ENCODE measurements at regions not wholly inside any gene's neighbourhood (a gene's known extent, or its start where the extent isn't known, plus 50 kb on each side); places are given as distances from the start of the nearest gene placed in this dataset.

DNA sequence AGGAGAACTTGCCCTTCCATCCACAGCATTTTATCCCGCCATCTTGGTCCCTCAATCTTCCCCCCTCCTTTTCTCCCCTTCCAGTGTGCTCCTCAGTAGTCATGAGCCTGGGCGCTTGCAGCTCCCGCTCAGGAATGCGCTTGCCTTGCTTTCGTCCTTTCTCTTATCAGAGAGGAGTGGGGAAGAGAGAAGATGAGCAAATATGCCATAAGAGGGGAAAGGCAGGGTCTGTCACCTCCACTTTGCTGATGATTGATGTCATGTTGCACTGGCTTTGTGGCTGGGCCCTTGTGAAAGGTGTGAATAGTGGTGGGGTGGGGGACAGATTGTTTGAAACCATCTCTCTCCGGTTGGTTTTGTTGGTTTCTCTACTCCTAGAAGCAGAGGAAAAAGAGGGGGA lies 569.3 kb downstream of the TNS1 start:
- H3K18ac ChIP-seq (ENCODE audit: low read length): no peak overlapping the region
- no peaks in the 10 kb centered on the region for H3K79me1 ChIP-seq (ENCODE audit: low read depth, low read length)
- H3K9me3 ChIP-seq (replicated peaks in 1 of 2; ENCODE audit: control insufficient read depth in 2 of 2, insufficient read depth in 1 of 2, low read depth in 1 of 2, low read length in 2 of 2): no peaks in the 10 kb centered on the region
- no peak for DNase-seq (ENCODE audit: low spot score)
- no peak overlapping the region for H2BK120ac ChIP-seq (ENCODE audit: low read depth, low read length)
- H4K91ac ChIP-seq (ENCODE audit: low read depth, low read length, poor library complexity): no peak overlapping the region
- no peak overlapping the region for H3K4me3 ChIP-seq (ENCODE audit: low read length in 2 of 2)
- no peak overlapping the region for H3K4me2 ChIP-seq (ENCODE audit: insufficient read depth, low read length, poor library complexity, severe bottlenecking)
- no peak overlapping the region for H3K27ac ChIP-seq (replicated peaks; ENCODE audit: low read length)
- H3K36me3 ChIP-seq (replicated peaks in 1 of 2; ENCODE audit: control insufficient read depth in 2 of 2, insufficient read depth in 2 of 2, low read length in 2 of 2): no peaks in the 10 kb centered on the region
- no peak overlapping the region for H2AK5ac ChIP-seq (ENCODE audit: low read depth, low read length)
- H2AFZ ChIP-seq (ENCODE audit: low read length): peak overlapping the region; percentile 80
- no peak overlapping the region for H2BK12ac ChIP-seq (ENCODE audit: low read length)
- no peak overlapping the region for H4K8ac ChIP-seq (ENCODE audit: low read depth, low read length)
- peaks cover 15 to 30% of the 10 kb centered on the region in 2 donors for H3K4me1 ChIP-seq (ENCODE audit: control insufficient read depth in 2 of 2, insufficient read depth in 1 of 2, low read depth in 1 of 2, low read length in 2 of 2)
- no peak overlapping the region for H2BK5ac ChIP-seq (ENCODE audit: low read length)
- H3K14ac ChIP-seq (ENCODE audit: low read length): no peak overlapping the region
- H3K4ac ChIP-seq (ENCODE audit: low read length): no peak overlapping the region
- H2BK15ac ChIP-seq (ENCODE audit: low read length): no peak overlapping the region
- H3K27me3 ChIP-seq (ENCODE audit: control insufficient read depth in 3 of 3, insufficient read depth in 3 of 3, low read depth in 1 of 3, low read length in 3 of 3): no peaks in the 10 kb centered on the region
- H3K23ac ChIP-seq (ENCODE audit: low read depth, low read length, poor library complexity): no peak overlapping the region
- H3K9ac ChIP-seq (ENCODE audit: low read depth, low read length, poor library complexity): no peak overlapping the region
- no CpG with 5 or more reads among the region's 6 CpGs for WGBS, 2 donors (ENCODE audit: extremely low coverage in 2 of 2, insufficient read length in 2 of 2, insufficient replicate concordance in 1 of 2)

DNA sequence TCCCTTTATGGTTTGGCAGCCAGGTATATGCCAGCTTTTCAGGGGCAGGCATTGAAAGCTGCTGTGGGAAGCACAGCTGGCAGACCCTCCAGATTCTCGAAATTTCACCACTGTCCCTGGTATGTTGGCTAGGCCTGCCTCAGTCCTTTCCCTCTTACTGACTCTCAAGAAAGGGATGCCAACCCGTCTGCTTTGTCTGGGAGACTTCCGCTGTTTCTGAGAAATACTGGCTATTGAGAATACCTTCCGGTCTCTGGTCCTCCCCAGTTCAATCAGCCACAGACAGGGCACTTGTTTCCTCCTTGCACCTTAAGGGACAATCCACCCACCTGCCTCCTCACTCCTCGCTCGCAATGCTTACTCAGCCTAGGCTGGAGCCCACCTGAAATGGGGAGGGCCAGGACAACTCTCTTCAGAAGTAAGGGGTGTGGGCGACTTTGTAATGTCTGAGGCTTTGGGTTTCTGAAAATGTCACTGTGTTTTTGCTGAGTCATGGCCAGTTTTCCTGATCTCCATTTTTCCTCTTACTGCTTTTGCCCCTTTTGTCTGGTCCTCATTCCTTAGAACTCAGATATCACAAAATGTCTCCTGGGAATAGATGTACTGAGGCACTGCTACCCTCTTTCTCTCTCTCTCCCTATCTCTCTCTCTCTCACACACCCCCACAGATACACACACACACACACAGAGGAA lies 571.1 kb downstream of the TNS1 start:
- no peak overlapping the region for H2AK5ac ChIP-seq (ENCODE audit: low read depth, low read length)
- H3K18ac ChIP-seq (ENCODE audit: low read length): no peak overlapping the region
- no peak overlapping the region for H2BK5ac ChIP-seq (ENCODE audit: low read length)
- no peak for DNase-seq (ENCODE audit: low spot score)
- peaks cover 10 to 27% of the 10 kb centered on the region in 2 donors for H3K4me1 ChIP-seq (ENCODE audit: control insufficient read depth in 2 of 2, insufficient read depth in 1 of 2, low read depth in 1 of 2, low read length in 2 of 2)
- no CpG with 5 or more reads among the region's 7 CpGs for WGBS, 2 donors (ENCODE audit: extremely low coverage in 2 of 2, insufficient read length in 2 of 2, insufficient replicate concordance in 1 of 2)
- H3K27ac ChIP-seq (replicated peaks; ENCODE audit: low read length): no peak overlapping the region
- no peaks in the 10 kb centered on the region for H3K9me3 ChIP-seq (replicated peaks in 1 of 2; ENCODE audit: control insufficient read depth in 2 of 2, insufficient read depth in 1 of 2, low read depth in 1 of 2, low read length in 2 of 2)
- H3K4me3 ChIP-seq (ENCODE audit: low read length in 2 of 2): no peak overlapping the region
- H3K27me3 ChIP-seq (ENCODE audit: control insufficient read depth in 3 of 3, insufficient read depth in 3 of 3, low read depth in 1 of 3, low read length in 3 of 3): no peaks in the 10 kb centered on the region
- H2AFZ ChIP-seq (ENCODE audit: low read length): peak overlapping the region; percentile 44
- no peaks in the 10 kb centered on the region for H3K79me1 ChIP-seq (ENCODE audit: low read depth, low read length)
- no peak overlapping the region for H3K4me2 ChIP-seq (ENCODE audit: insufficient read depth, low read length, poor library complexity, severe bottlenecking)
- H3K14ac ChIP-seq (ENCODE audit: low read length): no peak overlapping the region
- no peak overlapping the region for H2BK15ac ChIP-seq (ENCODE audit: low read length)
- H4K91ac ChIP-seq (ENCODE audit: low read depth, low read length, poor library complexity): no peak overlapping the region
- no peaks in the 10 kb centered on the region for H3K36me3 ChIP-seq (replicated peaks in 1 of 2; ENCODE audit: control insufficient read depth in 2 of 2, insufficient read depth in 2 of 2, low read length in 2 of 2)
- no peak overlapping the region for H2BK12ac ChIP-seq (ENCODE audit: low read length)
- no peak overlapping the region for H3K9ac ChIP-seq (ENCODE audit: low read depth, low read length, poor library complexity)
- H3K4ac ChIP-seq (ENCODE audit: low read length): no peak overlapping the region
- no peak overlapping the region for H2BK120ac ChIP-seq (ENCODE audit: low read depth, low read length)
- H4K8ac ChIP-seq (ENCODE audit: low read depth, low read length): no peak overlapping the region
- H3K23ac ChIP-seq (ENCODE audit: low read depth, low read length, poor library complexity): no peak overlapping the region

DNA sequence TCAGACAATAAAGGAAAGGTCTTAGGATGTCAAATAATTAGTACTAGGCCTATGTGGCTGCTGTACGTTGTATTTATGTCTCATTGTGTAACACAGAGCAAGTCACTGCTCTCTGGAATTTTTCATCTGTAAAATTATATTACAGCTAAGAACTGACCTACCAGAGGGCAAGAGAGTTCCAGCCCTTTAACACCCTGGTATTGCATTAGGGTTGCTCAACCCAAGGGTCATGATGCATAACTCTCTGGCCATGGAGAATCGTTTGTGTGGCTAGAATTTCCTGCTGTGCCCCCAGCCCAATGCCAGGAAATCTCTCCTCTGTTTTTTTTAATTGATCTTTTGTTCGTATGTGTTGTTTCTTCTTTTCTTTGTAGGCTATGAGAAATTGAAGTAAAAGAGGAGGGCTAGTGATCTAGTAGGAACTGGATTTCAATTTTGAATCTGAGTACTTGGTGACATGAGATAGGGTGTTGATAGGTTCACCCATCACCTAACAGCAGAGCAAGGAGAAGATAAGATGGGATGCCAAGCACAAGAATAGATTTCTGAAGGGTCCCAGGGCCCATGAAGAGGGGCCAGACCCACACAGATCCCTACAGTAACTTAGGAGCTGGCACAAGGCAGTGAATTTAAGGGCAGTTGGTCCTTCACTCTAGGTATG lies 571.2 kb upstream of the TNP1 start:
- H2BK120ac ChIP-seq (ENCODE audit: low read depth, low read length): no peak overlapping the region
- no peak overlapping the region for H3K18ac ChIP-seq (ENCODE audit: low read length)
- H3K36me3 ChIP-seq (replicated peaks in 1 of 2; ENCODE audit: control insufficient read depth in 2 of 2, insufficient read depth in 2 of 2, low read length in 2 of 2): no peaks in the 10 kb centered on the region
- no peaks in the 10 kb centered on the region for H3K27me3 ChIP-seq (ENCODE audit: control insufficient read depth in 3 of 3, insufficient read depth in 3 of 3, low read depth in 1 of 3, low read length in 3 of 3)
- H4K8ac ChIP-seq (ENCODE audit: low read depth, low read length): no peak overlapping the region
- H3K23ac ChIP-seq (ENCODE audit: low read depth, low read length, poor library complexity): no peak overlapping the region
- H3K4me3 ChIP-seq (ENCODE audit: low read length in 2 of 2): no peak overlapping the region
- no peak overlapping the region for H3K27ac ChIP-seq (replicated peaks; ENCODE audit: low read length)
- no peak overlapping the region for H3K4me2 ChIP-seq (ENCODE audit: insufficient read depth, low read length, poor library complexity, severe bottlenecking)
- H2BK5ac ChIP-seq (ENCODE audit: low read length): no peak overlapping the region
- no peak overlapping the region for H3K4ac ChIP-seq (ENCODE audit: low read length)
- no peak overlapping the region for H2AFZ ChIP-seq (ENCODE audit: low read length)
- no CpG with 5 or more reads among the region's 3 CpGs for WGBS, 2 donors (ENCODE audit: extremely low coverage in 2 of 2, insufficient read length in 2 of 2, insufficient replicate concordance in 1 of 2)
- H3K4me1 ChIP-seq (ENCODE audit: control insufficient read depth in 2 of 2, insufficient read depth in 1 of 2, low read depth in 1 of 2, low read length in 2 of 2): peaks cover 10 to 27% of the 10 kb centered on the region in 2 donors
- no peaks in the 10 kb centered on the region for H3K79me1 ChIP-seq (ENCODE audit: low read depth, low read length)
- no peak overlapping the region for H4K91ac ChIP-seq (ENCODE audit: low read depth, low read length, poor library complexity)
- no peak for DNase-seq (ENCODE audit: low spot score)
- H2BK12ac ChIP-seq (ENCODE audit: low read length): no peak overlapping the region
- H3K14ac ChIP-seq (ENCODE audit: low read length): no peak overlapping the region
- no peaks in the 10 kb centered on the region for H3K9me3 ChIP-seq (replicated peaks in 1 of 2; ENCODE audit: control insufficient read depth in 2 of 2, insufficient read depth in 1 of 2, low read depth in 1 of 2, low read length in 2 of 2)
- no peak overlapping the region for H3K9ac ChIP-seq (ENCODE audit: low read depth, low read length, poor library complexity)
- no peak overlapping the region for H2AK5ac ChIP-seq (ENCODE audit: low read depth, low read length)
- H2BK15ac ChIP-seq (ENCODE audit: low read length): no peak overlapping the region

DNA sequence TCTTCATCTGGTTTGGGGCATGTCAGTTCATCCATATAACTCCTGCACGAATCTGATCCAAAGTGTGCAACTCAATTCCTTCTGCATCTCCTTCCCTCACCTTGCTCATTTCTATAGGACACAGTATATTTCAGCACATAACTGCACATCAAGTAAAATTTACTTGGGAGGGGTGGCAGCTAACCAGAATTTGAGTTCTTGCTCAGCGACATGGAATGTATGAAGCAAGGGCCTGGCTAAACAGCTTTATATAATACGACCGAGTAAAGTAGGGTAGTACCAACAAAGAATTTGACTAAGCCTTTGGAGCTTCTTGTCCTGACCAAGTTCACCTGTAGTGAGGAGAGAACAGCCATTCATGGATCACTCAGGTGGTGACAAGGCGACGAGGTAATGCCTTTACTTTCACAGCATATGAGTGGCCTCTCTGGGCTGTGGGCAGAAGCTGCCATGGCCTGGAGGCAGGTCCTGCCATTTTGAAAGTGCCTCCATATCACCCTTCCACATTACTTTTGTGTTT lies 570.2 kb upstream of the TNP1 start:
- no peak overlapping the region for H2AK5ac ChIP-seq (ENCODE audit: low read depth, low read length)

More for the DNA sequence above, 570.2 kb upstream of the TNP1 start:
- Histone ChIP-seq H2BK5ac (ENCODE audit: low read length) (no peak overlapping the region), H2BK15ac (ENCODE audit: low read length) (no peak overlapping the region), H3K4me2 (ENCODE audit: insufficient read depth, low read length, poor library complexity, severe bottlenecking) (no peak overlapping the region), H3K23ac (ENCODE audit: low read depth, low read length, poor library complexity) (no peak overlapping the region), H3K4me3 (ENCODE audit: low read length in 2 of 2) (no peak overlapping the region), H3K27ac (replicated peaks; ENCODE audit: low read length) (no peak overlapping the region), H2BK12ac (ENCODE audit: low read length) (no peak overlapping the region), H3K36me3 (replicated peaks in 1 of 2; ENCODE audit: control insufficient read depth in 2 of 2, insufficient read depth in 2 of 2, low read length in 2 of 2) (no peaks in the 10 kb centered on the region), H3K18ac (ENCODE audit: low read length) (no peak overlapping the region), H3K14ac (ENCODE audit: low read length) (no peak overlapping the region), H2AFZ (ENCODE audit: low read length) (no peak overlapping the region), H2BK120ac (ENCODE audit: low read depth, low read length) (no peak overlapping the region), H3K4ac (ENCODE audit: low read length) (no peak overlapping the region), H3K4me1 (ENCODE audit: control insufficient read depth in 2 of 2, insufficient read depth in 1 of 2, low read depth in 1 of 2, low read length in 2 of 2) (peaks cover 10 to 27% of the 10 kb centered on the region in 2 donors), H3K9me3 (replicated peaks in 1 of 2; ENCODE audit: control insufficient read depth in 2 of 2, insufficient read depth in 1 of 2, low read depth in 1 of 2, low read length in 2 of 2) (no peaks in the 10 kb centered on the region), H3K79me1 (ENCODE audit: low read depth, low read length) (no peaks in the 10 kb centered on the region), H3K27me3 (ENCODE audit: control insufficient read depth in 3 of 3, insufficient read depth in 3 of 3, low read depth in 1 of 3, low read length in 3 of 3) (no peaks in the 10 kb centered on the region), H4K91ac (ENCODE audit: low read depth, low read length, poor library complexity) (no peak overlapping the region), H3K9ac (ENCODE audit: low read depth, low read length, poor library complexity) (no peak overlapping the region), H4K8ac (ENCODE audit: low read depth, low read length) (no peak overlapping the region)
- WGBS, 2 donors (ENCODE audit: extremely low coverage in 2 of 2, insufficient read length in 2 of 2, insufficient replicate concordance in 1 of 2): no CpG with 5 or more reads among the region's 6 CpGs
- no peak for DNase-seq (ENCODE audit: low spot score)

Data from neuronal stem cell (in vitro differentiated cells).